CD4-positive, alpha-beta memory T cell (primary cell): ENCODE measurements at regions not wholly inside any gene's neighbourhood (a gene's known extent, or its start where the extent isn't known, plus 50 kb on each side); places are given as distances from the start of the nearest gene placed in this dataset.

Experiments
- CTCF ChIA-PET: fragments of 350-600 bp; sonication (Branson Sonifier 250); formaldehyde crosslinking; loops from one replicate; lab custom pipeline; 2021; ENCODE audit warnings: inconsistent platforms; ENCODE audit not compliant: partially characterized antibody; lab: Charles Lee
- POLR2A ChIA-PET: fragments of 350-600 bp; sonication (Branson Sonifier 250); formaldehyde crosslinking; loops from one replicate; lab custom pipeline; 2021; ENCODE audit not compliant: partially characterized antibody; lab: Charles Lee
- DNase-seq, 5 donors: peaks; one replicate each; pipeline versions ENCODE4 v3.0.0 to v3.0.0-alpha.2; 2020 to 2022; ENCODE audit warnings: mixed read lengths in 1 of 5
- H3K27ac ChIP-seq: one replicate; pipeline ENCODE4 v1.7.0; 2013; ENCODE audit warnings: low read depth, low read length
- H3K27me3 ChIP-seq: 2 replicates; pipeline ENCODE4 v1.7.0; 2013; ENCODE audit warnings: mild to moderate bottlenecking, low read length, moderate library complexity; ENCODE audit not compliant: insufficient read depth
- H3K36me3 ChIP-seq: 2 replicates; pipeline ENCODE4 v1.7.0; 2013; ENCODE audit warnings: mild to moderate bottlenecking, low read length, moderate library complexity; ENCODE audit not compliant: insufficient read depth
- H3K4me1 ChIP-seq: 2 replicates; pipeline ENCODE4 v1.7.0; 2013; ENCODE audit warnings: mild to moderate bottlenecking, low read length, moderate library complexity; ENCODE audit not compliant: insufficient read depth
- H3K4me3 ChIP-seq, 2 donors: one replicate each; pipeline ENCODE4 v1.7.0; 2013; ENCODE audit warnings: low read length in 2 of 2, mild to moderate bottlenecking in 1 of 2
- H3K9me3 ChIP-seq, 2 donors: one replicate each; pipeline ENCODE4 v1.7.0; 2013; ENCODE audit warnings: low read length in 2 of 2, control low read depth in 1 of 2; ENCODE audit not compliant: control insufficient read depth in 1 of 2
- H3K27ac Mint-ChIP-seq, 7 donors: one replicate each; pipeline ENCODE4 v1.8.0; 2020 to 2021; ENCODE audit warnings: mixed read lengths in 7 of 7, mild to moderate bottlenecking in 6 of 7, inconsistent platforms in 3 of 7, moderate library complexity in 3 of 7
- H3K27me3 Mint-ChIP-seq, 2 donors: one replicate each; pipeline ENCODE4 v1.8.0; 2020 to 2021; ENCODE audit warnings: mixed read lengths in 2 of 2
- H3K36me3 Mint-ChIP-seq, 2 donors: one replicate each; pipeline ENCODE4 v1.8.0; 2020 to 2021; ENCODE audit warnings: mixed read lengths in 2 of 2, inconsistent platforms in 1 of 2, mild to moderate bottlenecking in 1 of 2
- H3K4me1 Mint-ChIP-seq, 4 donors: one replicate each; pipeline ENCODE4 v1.8.0; 2020 to 2021; ENCODE audit warnings: mixed read lengths in 4 of 4, mild to moderate bottlenecking in 1 of 4
- H3K4me3 Mint-ChIP-seq, 8 donors: one replicate each; pipeline ENCODE4 v1.8.0; 2020 to 2021; ENCODE audit warnings: mixed read lengths in 8 of 8, mild to moderate bottlenecking in 7 of 8, moderate library complexity in 6 of 8, inconsistent platforms in 3 of 8
- H3K9me3 Mint-ChIP-seq, 8 donors: one replicate each; pipeline ENCODE4 v1.8.0; 2020 to 2021; ENCODE audit warnings: mixed read lengths in 8 of 8, mild to moderate bottlenecking in 5 of 8, inconsistent platforms in 3 of 8, moderate library complexity in 1 of 8
- intact Hi-C: fragments of 100-400 bp; cut with micrococcal nuclease; formaldehyde crosslinking; loops from one replicate; pipeline ENCODE4 v1.15.1; 2023

DNA sequence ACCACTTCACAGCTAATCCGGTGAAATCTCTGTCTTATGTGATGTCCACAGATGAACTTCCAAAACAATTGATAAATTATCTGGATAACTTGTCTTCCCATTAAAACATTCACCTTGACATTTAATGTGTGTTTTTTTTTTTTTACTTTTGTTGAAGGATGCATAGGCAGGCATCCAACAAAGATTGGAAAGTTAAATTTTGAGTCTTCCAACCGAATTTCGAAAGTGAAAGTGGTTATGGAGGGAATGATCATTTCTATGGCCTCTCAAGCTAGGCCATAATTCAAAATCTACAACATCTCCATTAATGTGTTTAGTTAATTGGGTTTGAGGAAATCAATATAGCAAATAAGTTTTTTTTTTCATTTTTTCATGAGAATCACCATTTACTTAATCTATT lies 1495.5 kb upstream of the ACVR2A start:
- no peak for DNase-seq
- no peak overlapping the region for H3K4me3 Mint-ChIP-seq
- POLR2A ChIA-PET = no interaction called here
- no peak overlapping the region for H3K27ac Mint-ChIP-seq
- Histone ChIP-seq H3K27me3 (no peaks in the 10 kb centered on the region), H3K9me3 (no peaks in the 10 kb centered on the region), H3K27ac (no peak overlapping the region), H3K36me3 (no peaks in the 10 kb centered on the region), H3K4me1 (no peaks in the 10 kb centered on the region), H3K4me3 (no peak overlapping the region)
- no peaks in the 10 kb centered on the region for H3K27me3 Mint-ChIP-seq
- CTCF ChIA-PET = no interaction called here
- H3K36me3 Mint-ChIP-seq = no peaks in the 10 kb centered on the region
- intact Hi-C loops = no loop called here
- peaks cover 0 to 7% (median 0%) of the 10 kb centered on the region in 8 donors for H3K9me3 Mint-ChIP-seq
- H3K4me1 Mint-ChIP-seq = no peaks in the 10 kb centered on the region

DNA sequence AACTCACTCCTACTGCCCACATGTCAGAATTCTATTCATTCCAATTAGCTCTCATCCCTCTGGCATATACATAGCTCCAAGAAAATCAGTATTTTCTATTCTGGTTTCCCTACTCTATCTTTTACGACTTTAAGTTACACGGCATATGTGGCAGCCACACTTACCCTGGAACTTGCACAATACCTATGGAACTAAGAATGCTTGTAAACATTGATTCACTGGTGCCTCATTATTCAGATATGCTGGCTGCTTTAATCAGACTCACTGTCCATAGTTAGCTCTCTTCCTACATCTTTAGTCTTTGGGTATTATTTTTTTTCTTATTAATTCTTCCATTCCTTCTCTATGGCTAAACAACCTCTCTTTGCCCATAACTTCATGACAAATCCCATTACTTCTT lies 1519.9 kb upstream of the ACVR2A start:
- H3K9me3 ChIP-seq = peaks cover 0 to 3% of the 10 kb centered on the region in 2 donors
- no peaks in the 10 kb centered on the region for H3K27me3 Mint-ChIP-seq
- peaks cover 0 to 8% (median 2%) of the 10 kb centered on the region in 8 donors for H3K9me3 Mint-ChIP-seq
- ChIA-PET POLR2A (no interaction called here), CTCF (no interaction called here)
- no peak overlapping the region for H3K4me3 Mint-ChIP-seq
- H3K27ac Mint-ChIP-seq = no peak overlapping the region
- H3K4me3 ChIP-seq = no peak overlapping the region
- intact Hi-C loops = no loop called here
- no peak overlapping the region for H3K27ac ChIP-seq
- H3K4me1 ChIP-seq = no peaks in the 10 kb centered on the region
- H3K27me3 ChIP-seq = no peaks in the 10 kb centered on the region
- no peaks in the 10 kb centered on the region for H3K4me1 Mint-ChIP-seq
- no peaks in the 10 kb centered on the region for H3K36me3 ChIP-seq
- H3K36me3 Mint-ChIP-seq = no peaks in the 10 kb centered on the region
- DNase-seq = no peak

DNA sequence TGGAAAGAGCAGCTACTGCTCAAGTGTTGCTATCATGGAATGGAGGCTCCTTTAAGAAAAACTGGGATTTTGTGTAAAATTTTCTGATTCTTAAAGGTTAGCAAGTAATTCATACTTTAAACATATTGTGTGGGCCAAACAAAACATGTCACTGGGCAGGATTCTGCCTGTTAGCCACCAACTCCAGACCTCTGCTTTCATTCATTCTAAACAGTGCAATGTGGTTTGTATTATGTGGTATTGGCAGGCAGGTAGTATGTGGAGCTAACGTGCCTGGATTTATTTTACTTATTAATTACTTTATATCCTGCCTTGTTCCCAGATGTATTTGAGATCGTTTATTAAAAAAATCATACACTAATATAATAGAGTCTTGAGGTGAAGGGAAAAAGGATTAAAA lies 1521.3 kb upstream of the ACVR2A start:
- no peak overlapping the region for H3K27ac ChIP-seq
- H3K4me3 ChIP-seq = no peak overlapping the region
- Mint-ChIP-seq H3K36me3 (no peaks in the 10 kb centered on the region), H3K9me3 (peaks cover 0 to 8% (median 2%) of the 10 kb centered on the region in 8 donors), H3K27me3 (no peaks in the 10 kb centered on the region), H3K4me3 (no peak overlapping the region), H3K27ac (no peak overlapping the region), H3K4me1 (no peaks in the 10 kb centered on the region)
- CTCF ChIA-PET = no interaction called here
- no peaks in the 10 kb centered on the region for H3K4me1 ChIP-seq
- POLR2A ChIA-PET = no interaction called here
- DNase-seq = no peak
- intact Hi-C loops = no loop called here
- H3K9me3 ChIP-seq = peaks cover 0 to 3% of the 10 kb centered on the region in 2 donors
- no peaks in the 10 kb centered on the region for H3K27me3 ChIP-seq
- no peaks in the 10 kb centered on the region for H3K36me3 ChIP-seq

DNA sequence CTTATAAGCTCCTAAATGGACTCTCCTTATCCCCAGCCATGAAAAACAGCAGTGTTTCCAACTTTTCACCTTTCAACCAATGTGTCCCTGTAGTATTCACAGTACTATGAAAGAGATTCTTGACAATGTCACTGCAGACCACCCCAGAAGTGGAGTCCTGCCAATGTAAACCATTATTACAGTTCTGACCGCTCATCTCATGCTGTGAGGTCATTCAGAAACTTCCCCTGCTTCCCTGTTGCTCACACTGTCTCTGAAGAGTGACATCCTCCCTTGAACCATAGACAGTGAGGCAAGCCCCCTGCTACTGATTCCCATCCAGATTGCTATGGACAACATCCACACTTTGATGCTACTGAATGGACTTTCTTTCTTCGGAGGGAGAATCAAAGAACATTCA lies 1523.7 kb upstream of the ACVR2A start:
- Histone ChIP-seq H3K9me3 (peaks cover 0 to under 1% of the 10 kb centered on the region in 2 donors), H3K4me1 (no peaks in the 10 kb centered on the region), H3K27ac (no peak overlapping the region), H3K27me3 (no peaks in the 10 kb centered on the region), H3K4me3 (no peak overlapping the region), H3K36me3 (no peaks in the 10 kb centered on the region)
- no peak for DNase-seq
- Mint-ChIP-seq H3K27me3 (no peaks in the 10 kb centered on the region), H3K4me1 (no peaks in the 10 kb centered on the region), H3K36me3 (no peaks in the 10 kb centered on the region), H3K9me3 (peaks cover 0 to 8% (median 2%) of the 10 kb centered on the region in 8 donors), H3K4me3 (no peak overlapping the region), H3K27ac (peak overlapping the region in 1 of 7 donors; percentile 19)
- intact Hi-C loops = no loop called here
- CTCF ChIA-PET = no interaction called here
- POLR2A ChIA-PET = no interaction called here

DNA sequence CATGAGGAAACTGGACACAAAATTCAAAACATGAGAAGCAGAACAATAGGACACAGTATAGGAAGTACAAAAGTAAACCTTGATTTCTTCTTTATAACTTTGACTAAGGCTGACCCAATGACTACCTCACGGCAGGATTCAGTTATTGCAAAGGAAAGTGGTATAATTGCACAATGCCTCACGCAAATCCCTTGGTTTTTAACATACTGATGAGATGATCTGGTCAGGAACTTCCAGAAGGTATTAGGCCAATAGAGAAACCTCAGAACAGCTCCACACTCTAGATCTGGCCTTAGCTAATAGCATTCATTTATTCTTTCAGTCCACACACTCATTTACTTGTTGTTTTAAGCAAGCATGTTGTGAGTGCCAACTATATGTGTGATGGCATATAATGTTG lies 1526.9 kb upstream of the ACVR2A start:
- no peak overlapping the region for H3K27ac ChIP-seq
- Mint-ChIP-seq H3K4me1 (no peaks in the 10 kb centered on the region), H3K9me3 (peaks cover 0 to 5% (median 0%) of the 10 kb centered on the region in 8 donors), H3K4me3 (no peak overlapping the region), H3K27ac (no peak overlapping the region), H3K27me3 (no peaks in the 10 kb centered on the region), H3K36me3 (no peaks in the 10 kb centered on the region)
- no peaks in the 10 kb centered on the region for H3K9me3 ChIP-seq
- ChIA-PET CTCF (no interaction called here), POLR2A (no interaction called here)
- no peaks in the 10 kb centered on the region for H3K4me1 ChIP-seq
- intact Hi-C loops = no loop called here
- DNase-seq = no peak
- no peaks in the 10 kb centered on the region for H3K27me3 ChIP-seq
- H3K36me3 ChIP-seq = no peaks in the 10 kb centered on the region
- no peak overlapping the region for H3K4me3 ChIP-seq

DNA sequence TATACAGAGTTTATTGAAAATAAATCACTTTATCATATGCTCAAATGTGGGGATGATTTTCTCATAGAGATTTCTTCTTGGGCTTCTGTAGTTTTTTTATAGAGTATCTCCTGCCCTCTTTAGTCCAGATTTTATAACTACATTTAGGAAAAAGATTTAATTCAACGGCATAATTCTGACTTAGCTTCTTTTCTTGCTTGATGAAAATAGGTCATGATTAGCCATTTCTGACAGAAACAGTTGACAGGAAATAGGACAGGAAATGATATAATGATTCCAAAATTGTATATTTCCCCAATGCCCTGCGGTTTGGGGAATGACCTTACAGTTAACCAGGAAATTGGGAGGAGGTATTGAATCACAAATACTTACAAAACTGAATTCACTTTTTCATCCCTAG lies 1531.9 kb upstream of the ACVR2A start:
- H3K36me3 Mint-ChIP-seq = no peaks in the 10 kb centered on the region
- no peak overlapping the region for H3K4me3 ChIP-seq
- DNase-seq = no peak
- H3K4me1 ChIP-seq = no peaks in the 10 kb centered on the region
- H3K9me3 Mint-ChIP-seq = no peaks in the 10 kb centered on the region
- ChIA-PET POLR2A (no interaction called here), CTCF (no interaction called here)
- H3K4me3 Mint-ChIP-seq = no peak overlapping the region
- H3K27me3 Mint-ChIP-seq = no peaks in the 10 kb centered on the region
- no peak overlapping the region for H3K27ac Mint-ChIP-seq
- no peaks in the 10 kb centered on the region for H3K9me3 ChIP-seq
- intact Hi-C loops = no loop called here
- H3K4me1 Mint-ChIP-seq = no peaks in the 10 kb centered on the region
- H3K36me3 ChIP-seq = no peaks in the 10 kb centered on the region
- no peak overlapping the region for H3K27ac ChIP-seq
- no peaks in the 10 kb centered on the region for H3K27me3 ChIP-seq

DNA sequence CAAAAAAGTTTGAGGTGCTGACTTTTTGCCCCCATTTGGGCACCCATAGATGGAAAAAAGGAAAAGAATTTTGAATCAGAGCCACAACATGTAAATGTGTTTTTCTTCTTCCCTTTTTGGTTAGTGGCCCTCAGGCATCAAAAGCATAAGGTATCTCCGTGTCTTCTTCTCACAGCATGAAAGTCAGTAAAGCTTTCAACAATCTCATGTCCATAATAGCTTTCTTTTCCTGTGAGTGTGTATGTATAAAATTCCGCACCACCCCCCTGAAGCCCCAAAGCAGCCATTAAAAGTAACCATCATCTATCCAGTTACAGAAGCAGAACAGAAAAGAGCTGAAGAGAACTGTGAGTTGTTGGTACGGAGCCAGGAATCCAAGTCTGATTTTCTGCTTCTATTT lies 1539.7 kb upstream of the ACVR2A start:
- Histone ChIP-seq H3K4me3 (no peak overlapping the region), H3K27ac (no peak overlapping the region), H3K9me3 (no peaks in the 10 kb centered on the region), H3K27me3 (no peaks in the 10 kb centered on the region), H3K36me3 (no peaks in the 10 kb centered on the region), H3K4me1 (no peaks in the 10 kb centered on the region)
- no peak for DNase-seq
- H3K27ac Mint-ChIP-seq = no peak overlapping the region
- no peak overlapping the region for H3K4me3 Mint-ChIP-seq
- peaks cover 0 to 17% (median 6%) of the 10 kb centered on the region in 8 donors for H3K9me3 Mint-ChIP-seq
- no peaks in the 10 kb centered on the region for H3K4me1 Mint-ChIP-seq
- no peaks in the 10 kb centered on the region for H3K36me3 Mint-ChIP-seq
- CTCF ChIA-PET = no interaction called here
- intact Hi-C loops = no loop called here
- no peaks in the 10 kb centered on the region for H3K27me3 Mint-ChIP-seq
- POLR2A ChIA-PET = no interaction called here

DNA sequence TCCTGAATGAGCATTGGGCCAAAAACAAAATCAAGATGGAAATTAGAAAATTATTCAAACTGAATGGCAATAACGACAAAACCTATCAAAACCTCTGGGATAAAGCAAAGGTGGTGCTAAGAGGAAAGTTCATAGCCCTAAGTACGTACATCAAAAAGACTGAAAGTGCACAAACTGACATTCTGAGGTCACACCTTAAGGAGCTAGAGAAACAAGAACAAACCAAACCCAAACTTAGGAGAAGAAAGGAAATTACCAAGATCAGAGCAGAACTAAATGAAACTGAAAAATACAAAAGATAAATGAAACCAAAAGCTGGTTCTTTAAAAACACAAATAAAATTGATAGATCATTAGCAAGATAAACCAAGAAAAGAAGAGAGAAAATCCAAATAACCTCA lies 1543.5 kb upstream of the ACVR2A start:
- no peaks in the 10 kb centered on the region for H3K4me1 Mint-ChIP-seq
- Histone ChIP-seq H3K36me3 (no peaks in the 10 kb centered on the region), H3K27me3 (no peaks in the 10 kb centered on the region), H3K4me1 (no peaks in the 10 kb centered on the region), H3K4me3 (no peak overlapping the region), H3K27ac (no peak overlapping the region), H3K9me3 (no peaks in the 10 kb centered on the region)
- H3K27me3 Mint-ChIP-seq = no peaks in the 10 kb centered on the region
- ChIA-PET CTCF (no interaction called here), POLR2A (no interaction called here)
- no peak for DNase-seq
- no peaks in the 10 kb centered on the region for H3K36me3 Mint-ChIP-seq
- intact Hi-C loops = no loop called here
- peaks cover 0 to 28% (median 11%) of the 10 kb centered on the region in 8 donors for H3K9me3 Mint-ChIP-seq
- H3K4me3 Mint-ChIP-seq = no peak overlapping the region
- no peak overlapping the region for H3K27ac Mint-ChIP-seq
